AG09309 (cell line): ENCODE measurements at regions not wholly inside any gene's neighbourhood (a gene's known extent, or its start where the extent isn't known, plus 50 kb on each side); places are given as distances from the start of the nearest gene placed in this dataset.

Experiments
- DNase-seq: peaks from one replicate; pipeline ENCODE4 v3.0.0-alpha.2; 2010; ENCODE audit warnings: low read depth
- H3K4me3 ChIP-seq: 2 replicates; pipeline ENCODE4 v1.5.1; 2011; ENCODE audit warnings: mild to moderate bottlenecking, low read depth, low read length, moderate library complexity; ENCODE audit not compliant: control insufficient read depth
- CTCF ChIP-seq: IDR thresholded peaks from 2 replicates; pipeline ENCODE4 v1.5.1; 2011; ENCODE audit warnings: mild to moderate bottlenecking, low read depth, low read length, inconsistent platforms; ENCODE audit not compliant: insufficient read depth, control insufficient read depth; ENCODE audit errors: missing control alignments

DNA sequence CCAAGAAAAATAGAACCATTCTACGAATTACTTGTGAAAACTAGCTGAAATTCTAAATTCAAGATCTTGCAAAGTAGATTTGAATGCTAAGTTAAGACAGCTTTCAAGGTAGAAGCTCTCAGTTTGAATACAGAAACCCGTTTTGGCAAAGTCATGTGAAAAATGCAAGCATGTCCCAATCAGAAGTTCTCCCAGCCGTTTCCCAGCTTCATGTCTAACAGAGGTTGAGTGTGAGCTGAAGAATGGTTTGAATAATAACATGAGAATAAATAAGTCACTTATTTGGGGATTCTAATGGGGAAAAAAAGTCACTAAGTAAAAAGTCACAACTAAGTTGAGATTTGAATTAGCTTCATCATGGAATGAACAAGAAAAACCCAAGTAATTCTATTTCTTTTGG is 152.5 kb upstream of the MAP3K1 start:
- H3K4me3 ChIP-seq: no peak overlapping the region
- no peak for TF ChIP-seq CTCF
- no peak for DNase-seq

DNA sequence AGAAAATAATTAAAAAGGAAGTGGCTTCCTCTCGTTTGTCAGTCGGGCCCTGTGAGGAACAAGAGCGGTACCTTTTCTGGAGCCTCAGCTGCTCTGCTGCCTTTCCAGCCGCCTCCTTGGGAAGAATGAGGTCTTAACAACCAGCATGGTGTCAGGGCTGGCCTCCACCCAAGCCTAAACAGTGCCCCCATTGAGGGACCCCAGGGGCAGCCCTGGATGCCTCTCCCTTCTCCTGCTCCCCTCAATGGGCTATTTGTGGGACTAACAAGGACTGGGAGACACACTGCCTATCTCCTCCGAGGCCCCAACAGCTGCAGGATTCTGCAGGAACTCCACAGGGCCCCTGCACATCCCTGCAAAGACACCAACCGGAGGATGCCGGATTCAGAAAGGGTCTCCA is 155.4 kb upstream of the MAP3K1 start:
- no peak for TF ChIP-seq CTCF
- DNase-seq: no peak
- H3K4me3 ChIP-seq: no peak overlapping the region

DNA sequence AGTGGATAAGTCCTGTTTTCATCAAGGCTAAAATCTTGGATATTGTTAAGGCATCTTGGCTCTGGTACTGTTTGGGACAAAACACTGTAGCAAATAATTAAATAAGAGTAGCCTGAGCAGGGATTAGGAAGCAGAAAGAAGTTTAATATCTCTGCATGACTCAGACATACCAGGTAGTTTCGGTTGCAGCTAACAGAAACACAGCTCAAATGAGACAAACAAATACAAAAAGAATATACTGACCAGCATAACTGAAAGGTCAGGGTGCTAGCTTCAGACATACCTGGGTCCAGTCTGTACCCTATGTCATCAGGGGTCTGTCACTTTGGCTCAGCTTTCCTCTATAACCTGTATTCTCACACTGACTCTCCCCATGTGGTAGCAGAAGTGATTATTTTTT is 156.4 kb upstream of the MAP3K1 start:
- no peak for TF ChIP-seq CTCF
- H3K4me3 ChIP-seq: no peak overlapping the region
- DNase-seq: no peak

DNA sequence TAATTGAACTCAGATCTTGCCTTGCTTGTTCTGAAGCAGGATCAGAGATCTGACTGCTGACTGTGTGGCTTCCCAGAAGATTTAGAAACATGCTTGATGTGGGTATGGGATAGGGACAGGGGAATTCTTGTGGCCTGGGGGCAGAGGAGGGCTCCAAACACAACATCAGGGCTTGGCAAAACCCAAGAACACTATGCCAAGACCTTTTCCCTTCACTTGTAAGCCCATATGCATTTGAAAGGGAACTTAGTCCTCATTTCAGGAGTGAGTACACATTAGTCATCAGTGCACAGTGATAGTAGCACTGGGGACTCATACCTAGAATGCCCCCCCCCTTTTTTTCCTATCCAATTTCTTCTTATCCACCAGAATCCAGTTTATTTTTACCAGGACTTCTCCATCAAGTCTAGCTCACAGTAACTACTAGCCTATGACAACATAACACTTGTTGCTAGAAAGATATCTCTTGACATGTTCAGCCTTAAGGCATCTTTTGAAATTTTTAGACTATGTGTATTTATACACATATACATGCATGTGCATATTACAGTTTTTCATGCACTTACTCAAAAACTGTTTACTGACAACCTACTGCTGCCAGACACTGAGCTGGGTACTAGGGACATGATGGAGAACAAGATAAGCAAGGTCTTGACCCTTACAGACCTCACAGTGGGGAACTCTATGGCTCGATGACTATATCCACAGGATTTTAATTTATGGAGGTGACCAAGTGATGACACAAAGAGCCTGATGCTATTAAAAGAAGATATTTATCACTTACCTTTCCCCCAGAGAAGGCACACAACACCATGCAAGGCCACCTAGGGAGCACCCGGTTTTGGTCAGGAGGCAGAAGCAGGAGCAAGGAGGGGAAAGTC is 158.3 kb upstream of the MAP3K1 start:
- TF ChIP-seq CTCF: no peak
- no peak overlapping the region for H3K4me3 ChIP-seq
- DNase-seq: no peak

GRCh38 chr5:56651893-56652292 is 163.5 kb upstream of the MAP3K1 start:
- no peak for TF ChIP-seq CTCF
- no peak overlapping the region for H3K4me3 ChIP-seq
- DNase-seq: no peak

DNA sequence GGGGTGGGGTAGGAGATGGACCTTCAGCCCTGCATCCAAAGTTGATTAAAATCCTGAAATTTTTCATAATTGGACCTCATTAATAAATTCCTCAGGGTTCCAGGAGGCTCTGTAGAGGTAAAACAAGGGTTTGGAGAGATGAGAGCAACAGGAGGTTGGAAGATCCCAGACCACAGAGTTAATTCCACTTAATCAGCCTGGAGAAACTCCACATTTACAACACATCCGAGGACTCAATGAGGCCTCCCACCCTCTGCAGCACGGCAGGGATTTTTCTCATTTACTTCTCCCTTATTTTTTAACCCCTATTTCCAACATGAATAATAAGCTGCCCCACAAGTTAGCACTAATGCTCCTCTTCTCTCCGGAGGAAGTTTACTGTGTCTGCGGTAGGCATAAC is 165.0 kb upstream of the MAP3K1 start:
- DNase-seq: no peak
- TF ChIP-seq CTCF: no peak
- H3K4me3 ChIP-seq: no peak overlapping the region
